ENCODE measurements at regions not wholly inside any gene's neighbourhood (a gene's known extent, or its start where the extent isn't known, plus 50 kb on each side); places are given as distances from the start of the nearest gene placed in this dataset.

DNA sequence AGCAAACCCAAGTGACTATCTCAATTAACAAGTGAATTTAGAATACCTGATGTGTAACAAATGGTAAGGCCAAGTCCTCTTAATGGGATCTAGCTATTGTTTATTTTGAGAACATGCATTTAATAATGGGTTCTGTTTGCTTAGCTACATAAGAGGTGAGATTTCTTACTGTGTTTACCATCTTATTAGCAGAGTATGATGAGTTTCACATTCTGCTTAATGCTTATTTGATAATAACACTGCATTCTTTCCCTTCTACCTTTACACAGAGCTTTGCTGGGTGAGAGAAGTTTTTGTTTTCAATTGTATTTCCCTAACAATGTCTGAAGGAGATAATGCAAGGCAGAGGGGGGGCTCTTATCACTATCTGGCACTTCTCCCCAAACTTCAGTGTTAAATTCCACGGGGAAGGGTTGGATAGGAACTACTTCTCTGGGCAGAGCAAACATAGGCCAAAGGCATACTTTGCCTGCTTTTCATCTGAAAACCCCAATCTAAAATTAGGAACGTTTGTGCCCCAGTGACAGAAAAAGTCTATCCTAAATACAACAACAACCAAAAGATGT lies 129.0 kb upstream of the ATXN7L3B start:
- DNase-seq = no peak

DNA sequence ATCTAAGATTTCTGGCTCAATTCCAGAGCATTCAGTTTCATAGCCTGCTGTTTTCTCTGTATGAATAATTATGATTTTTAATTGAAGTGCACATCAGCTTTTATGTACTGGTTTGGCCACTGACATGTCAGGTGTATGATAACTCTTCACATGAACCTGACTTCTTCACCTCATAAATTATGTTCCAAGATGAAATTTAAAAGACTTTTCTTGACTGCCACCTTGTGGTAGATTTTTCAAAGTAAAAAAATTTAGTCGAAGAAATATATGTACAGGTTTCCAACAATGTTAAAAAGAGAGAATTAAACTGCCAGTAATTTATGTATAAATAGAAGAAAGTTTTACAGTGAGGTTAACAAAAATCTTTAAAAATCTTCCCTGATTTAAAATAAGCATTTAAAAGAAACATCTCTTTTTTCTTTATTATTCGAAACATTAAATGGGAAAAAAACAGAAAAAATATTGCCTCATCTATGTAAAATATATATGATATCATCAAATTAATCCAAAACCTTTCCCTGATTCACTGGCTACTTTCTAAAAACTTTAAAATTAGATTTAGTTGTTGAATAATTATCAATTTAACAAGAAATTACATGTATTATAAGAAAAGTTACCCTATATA lies 124.9 kb upstream of the ATXN7L3B start:
- no peak for DNase-seq

DNA sequence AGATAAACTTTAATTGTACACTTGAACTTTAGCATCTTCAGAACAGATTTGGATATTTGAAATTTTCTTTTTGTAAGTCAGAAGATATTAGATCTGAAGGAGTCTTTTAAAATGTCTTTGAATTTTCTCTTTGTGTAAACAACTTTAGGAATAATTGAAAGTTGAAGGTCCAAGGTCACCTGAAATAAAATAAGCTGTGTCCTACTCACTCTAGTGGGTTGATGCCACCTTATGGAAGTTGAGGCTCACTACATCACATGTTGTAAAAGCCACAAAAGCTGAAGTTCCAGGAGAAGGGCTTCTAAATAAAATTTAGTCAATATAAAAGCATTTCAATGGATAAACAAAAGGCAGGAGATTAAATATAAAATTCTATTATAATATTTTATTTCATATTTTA lies 122.0 kb upstream of the ATXN7L3B start:
- DNase-seq = no peak

DNA sequence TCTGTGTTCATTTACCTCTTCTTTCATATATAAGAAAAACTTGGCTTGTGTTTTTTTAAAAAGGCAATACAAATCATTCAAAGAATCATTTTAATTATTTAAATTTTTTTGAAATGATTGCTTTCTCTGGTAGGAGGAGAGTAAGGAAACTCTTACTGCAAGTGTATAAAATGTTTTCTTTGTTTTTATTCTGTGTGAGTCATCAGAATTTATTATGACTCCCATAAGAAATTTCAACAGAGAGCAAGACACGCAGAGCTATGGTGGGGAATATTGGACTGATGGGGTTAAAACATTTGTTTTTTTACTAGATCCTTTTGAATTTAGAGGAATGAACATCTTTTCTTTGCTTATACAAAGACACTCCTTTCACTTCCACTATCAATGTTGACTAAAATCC lies 119.1 kb upstream of the ATXN7L3B start:
- no peak for DNase-seq

DNA sequence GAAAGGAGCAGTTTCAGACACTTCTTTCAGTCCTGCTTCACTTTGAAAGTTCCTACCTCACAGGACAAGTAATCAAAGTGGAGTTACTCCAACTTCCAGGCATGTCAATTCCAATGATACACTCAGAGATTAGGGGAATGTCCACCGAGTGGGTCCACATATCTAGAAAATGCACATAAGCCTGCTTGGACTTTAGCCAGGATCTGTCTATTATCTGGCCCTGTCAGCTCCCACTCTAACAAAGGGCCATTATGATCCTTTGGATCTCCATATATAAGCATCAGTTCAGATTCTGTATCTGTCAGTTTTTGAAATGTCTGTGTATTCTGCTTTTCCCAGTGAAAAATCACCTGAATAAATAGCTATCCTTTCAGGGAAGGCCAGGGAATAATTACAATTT lies 112.9 kb upstream of the ATXN7L3B start:
- no peak for DNase-seq

DNA sequence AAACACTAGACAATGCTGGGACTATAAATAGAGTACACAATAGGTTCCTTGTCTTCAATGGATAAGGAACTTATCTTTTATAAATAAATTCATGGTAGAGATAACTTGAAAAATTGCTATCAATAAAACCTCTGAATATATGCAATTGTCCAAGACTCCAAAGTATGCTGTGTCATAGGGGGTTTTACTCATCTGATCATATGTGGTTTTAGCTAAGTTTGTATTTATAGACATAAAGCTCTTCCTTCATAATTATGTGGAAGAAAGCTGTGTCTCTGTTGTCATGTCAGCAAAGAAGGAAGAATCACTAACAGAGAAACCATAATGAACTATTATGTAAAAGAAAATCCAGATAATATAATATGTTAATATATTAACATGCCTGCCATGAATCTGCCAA lies 111.5 kb upstream of the ATXN7L3B start:
- no peak for DNase-seq

DNA sequence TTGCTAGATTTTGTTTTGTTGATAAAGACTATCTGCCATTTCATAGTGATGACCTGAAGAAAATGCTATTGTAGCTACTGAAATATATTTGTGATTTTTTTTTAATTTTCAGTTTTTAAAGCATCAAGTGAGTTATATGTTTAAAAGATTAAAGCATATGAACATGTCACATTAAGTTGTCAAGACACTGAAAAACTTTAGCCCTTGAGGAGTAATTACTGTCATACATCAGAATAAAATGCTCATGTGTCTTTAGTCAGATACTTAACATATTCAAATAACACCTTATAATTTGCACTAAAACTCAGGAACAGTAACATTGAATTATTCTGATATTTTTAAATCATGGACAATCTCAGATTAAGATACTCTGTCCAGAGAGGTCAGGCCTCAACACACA lies 108.1 kb upstream of the ATXN7L3B start:
- no peak for DNase-seq

DNA sequence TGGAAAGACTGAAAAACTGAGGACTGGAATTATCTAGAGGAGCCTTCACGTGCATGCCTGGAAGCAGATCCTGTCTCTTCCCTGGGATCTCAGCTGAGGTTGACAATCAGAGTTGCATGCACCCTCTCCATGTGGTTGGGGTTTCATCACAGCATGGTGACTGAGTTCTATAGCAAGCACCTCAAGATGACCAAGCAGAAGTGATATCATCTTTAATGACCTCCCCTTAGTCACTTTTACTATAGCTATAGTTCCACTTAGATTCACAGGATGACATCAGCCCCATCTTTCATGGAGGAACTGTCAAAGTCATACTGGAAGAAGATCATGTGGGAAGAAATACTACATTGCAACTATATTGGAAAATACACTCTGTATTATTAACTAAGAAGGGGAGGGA lies 105.8 kb upstream of the ATXN7L3B start:
- no peak for DNase-seq

DNA sequence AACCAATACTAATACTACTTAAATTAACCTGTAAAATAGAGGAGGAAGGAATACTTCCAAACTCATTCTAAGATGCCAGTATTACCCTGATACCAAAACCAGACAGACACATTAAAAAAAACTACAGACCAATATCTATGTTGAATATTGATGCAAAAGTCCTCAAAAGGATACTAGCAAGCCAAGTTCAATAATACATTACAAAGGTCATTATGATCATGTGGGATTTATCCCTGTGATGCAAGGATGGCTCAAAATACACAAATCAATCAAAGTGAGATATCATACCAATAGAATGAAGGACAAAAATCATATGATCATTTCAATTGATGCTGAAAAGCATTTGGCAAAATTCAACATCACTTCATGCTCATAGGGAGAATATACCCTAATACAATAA lies 97.2 kb upstream of the ATXN7L3B start:
- no peak for DNase-seq

DNA sequence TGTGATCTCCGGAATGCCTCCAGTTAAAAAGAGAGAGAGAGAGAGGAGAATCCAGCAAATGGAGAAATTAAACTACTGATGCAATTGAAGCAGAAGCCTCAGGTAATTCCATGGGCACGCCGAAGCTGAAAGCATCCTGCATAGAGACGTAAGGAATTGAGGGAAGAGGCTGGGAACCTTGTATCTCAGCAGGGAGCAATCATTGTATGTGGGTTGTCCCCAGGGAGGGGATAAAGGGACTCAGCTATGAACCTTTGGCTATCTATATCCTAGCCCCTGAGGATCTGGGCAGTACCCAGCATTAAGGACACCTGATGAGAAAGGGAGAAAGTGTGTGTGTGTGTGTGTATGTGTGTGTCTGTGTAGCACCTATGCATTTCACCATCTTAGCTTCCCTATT lies 95.8 kb upstream of the ATXN7L3B start:
- DNase-seq = no peak

DNA sequence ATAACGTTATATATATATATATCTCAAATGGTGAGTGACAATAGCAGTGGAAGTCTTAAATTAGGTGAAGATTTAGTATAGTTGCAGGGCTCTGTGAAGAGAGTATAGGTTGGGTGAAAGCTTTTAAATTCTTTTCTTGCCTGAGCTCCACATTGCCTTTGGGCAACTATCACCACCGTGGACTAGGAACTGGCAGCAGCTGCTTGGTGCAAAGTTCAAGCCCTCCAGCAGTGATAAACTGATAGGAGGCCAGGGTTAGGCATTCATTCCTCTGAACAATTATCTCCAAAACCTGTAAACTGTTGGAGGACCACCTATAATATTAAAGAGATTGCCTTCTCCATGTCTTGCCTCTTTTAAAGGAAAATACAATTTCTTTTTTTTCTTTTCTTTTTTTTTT lies 91.2 kb upstream of the ATXN7L3B start:
- DNase-seq = no peak

DNA sequence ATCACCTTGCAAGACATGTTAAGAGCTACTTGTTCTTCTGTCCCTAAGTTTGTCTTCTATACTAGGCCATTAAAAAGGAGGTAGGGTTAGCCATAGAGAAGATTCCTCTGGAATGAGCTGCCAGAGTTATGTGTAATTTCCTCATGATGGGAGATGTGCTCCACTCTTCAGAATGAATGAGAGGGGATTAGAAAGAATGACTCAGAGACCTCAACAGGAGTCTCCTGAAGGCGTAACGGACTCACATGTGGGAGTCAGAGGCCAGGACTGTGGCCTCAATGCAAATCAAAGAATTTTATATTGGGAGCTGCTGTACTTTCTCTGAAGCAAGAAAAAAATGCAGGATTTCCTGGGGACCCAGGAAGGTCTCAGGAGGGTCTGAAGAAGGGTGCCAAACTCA lies 87.8 kb upstream of the ATXN7L3B start:
- no peak for DNase-seq

DNA sequence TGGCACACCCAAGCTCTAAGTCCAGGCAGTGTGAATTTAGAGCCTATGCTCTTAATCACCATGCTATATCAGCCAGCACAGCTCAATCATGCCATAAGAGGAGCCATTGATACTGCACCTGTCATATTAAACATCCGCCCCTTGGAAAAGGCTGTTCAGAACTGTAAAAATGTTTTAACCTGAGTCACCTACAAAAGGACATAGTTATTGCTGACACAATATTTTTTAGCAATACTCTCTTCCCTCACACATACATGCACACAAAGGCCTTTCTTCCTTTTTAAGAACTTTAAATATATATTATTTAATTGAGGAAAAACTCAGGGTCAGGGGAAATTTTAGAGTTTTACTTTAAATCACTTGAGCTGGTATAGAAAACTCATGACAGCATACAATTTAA lies 83.5 kb upstream of the ATXN7L3B start:
- no peak for DNase-seq

DNA sequence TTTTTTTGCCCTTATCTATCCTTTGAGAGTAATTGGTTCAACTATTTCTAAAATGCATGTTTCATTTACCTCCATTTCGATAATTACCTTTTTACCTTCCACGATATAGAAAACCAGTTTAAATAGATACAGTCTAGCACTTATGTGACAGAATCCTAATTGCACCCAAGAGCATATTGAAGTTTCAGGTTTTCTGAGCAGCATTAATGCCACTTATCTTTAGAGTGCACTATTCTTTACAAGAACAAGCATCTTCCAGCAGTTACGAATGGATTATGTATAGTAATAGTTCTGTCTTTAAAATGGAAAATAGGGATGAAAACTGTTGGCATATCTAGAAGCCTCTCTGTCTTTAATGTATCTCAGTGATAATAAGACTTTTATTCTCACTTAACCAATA lies 82.2 kb upstream of the ATXN7L3B start:
- DNase-seq = no peak

DNA sequence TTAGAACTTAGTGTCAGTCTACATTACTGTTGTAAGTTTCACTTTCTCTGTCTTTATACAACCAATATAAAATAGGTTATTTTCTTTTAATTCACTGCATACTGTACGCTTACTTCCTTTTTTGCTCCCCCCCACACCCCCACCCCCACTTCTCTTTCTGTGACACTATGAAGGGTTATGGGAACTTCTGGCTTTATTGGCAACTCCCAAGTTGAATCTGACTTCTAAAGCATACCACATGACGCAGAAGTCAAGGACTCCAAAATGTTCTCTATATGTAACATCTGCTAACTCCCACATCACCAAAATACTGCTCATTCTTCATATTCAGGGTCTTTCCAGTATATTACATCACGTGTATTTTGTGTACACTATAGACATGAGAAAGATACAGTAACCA lies 81.2 kb upstream of the ATXN7L3B start:
- no peak for DNase-seq

DNA sequence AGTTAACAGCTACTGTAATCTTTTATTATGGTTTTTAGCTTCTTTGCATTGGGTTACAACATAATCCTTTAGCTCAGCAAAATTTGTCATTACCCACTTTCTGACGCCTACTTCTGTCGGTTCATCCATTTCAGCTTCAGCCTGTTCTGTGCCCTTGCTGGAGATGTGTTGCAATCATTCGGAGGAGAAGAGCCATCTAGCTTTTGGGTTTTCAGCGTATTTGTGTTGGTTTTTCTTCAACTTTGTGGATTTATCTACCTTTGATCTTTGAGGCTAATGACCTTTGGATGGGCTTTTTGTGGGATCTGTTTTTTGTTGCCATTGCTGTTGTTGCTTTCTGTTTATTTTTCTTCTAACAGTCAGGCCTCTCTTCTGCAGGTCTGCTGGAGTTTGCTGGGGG lies 69.2 kb upstream of the ATXN7L3B start:
- no peak for DNase-seq

DNA sequence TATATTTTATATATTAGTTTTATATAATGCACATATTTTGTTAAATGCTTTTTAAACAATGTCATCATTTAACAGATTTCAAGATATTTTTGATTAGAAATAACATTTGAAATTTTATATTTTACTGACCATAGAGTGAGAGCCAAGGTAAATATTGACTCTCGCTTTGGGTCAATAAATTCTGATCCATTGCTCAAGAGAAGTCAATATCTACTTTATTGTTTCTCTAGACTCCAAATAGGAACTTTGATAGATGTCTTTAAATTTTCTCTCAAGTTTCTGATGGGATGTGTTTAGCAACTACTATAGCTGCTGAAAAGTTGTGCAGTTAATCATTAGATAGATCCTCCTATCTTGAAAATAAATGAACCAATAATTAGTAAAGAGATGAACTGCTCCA lies 61.4 kb upstream of the ATXN7L3B start:
- DNase-seq = no peak

DNA sequence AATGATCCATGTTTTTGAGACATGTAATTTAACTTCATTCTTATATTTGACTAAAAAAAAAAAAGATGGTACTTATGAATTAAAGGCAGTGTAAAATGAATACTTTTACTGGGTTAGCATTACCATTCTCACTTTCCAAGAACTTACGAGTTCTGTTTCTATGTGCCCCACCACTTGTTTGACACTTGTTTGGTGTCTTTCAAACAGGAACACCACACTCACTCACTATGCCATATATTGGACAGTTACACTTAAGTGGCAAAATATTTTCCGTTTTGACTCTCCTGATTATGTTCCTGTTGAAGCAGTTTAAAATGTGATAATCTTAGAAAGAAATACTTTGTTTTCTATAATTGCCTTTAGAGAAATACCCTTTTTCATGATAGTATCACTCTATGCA lies 56.6 kb upstream of the ATXN7L3B start:
- no peak for DNase-seq

DNA sequence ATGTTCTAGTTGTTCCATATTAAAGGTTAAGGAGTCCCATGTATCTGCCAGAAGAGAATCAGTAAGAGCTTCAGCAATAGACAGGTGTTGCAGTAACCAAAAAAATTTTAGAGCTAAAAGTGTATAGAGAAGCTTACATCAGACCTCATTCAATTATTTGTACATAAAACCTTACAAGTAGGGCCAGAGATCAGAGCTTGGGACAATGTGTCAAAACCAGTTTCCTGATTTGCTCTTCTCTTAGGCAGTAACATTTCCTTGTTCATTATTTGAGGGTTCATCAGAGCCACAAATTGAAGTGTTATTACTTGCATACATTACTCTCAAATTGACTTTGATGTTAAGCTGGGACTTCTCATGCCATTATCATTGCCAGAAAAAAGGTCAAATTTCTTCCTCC lies 55.5 kb upstream of the ATXN7L3B start:
- DNase-seq = no peak

DNA sequence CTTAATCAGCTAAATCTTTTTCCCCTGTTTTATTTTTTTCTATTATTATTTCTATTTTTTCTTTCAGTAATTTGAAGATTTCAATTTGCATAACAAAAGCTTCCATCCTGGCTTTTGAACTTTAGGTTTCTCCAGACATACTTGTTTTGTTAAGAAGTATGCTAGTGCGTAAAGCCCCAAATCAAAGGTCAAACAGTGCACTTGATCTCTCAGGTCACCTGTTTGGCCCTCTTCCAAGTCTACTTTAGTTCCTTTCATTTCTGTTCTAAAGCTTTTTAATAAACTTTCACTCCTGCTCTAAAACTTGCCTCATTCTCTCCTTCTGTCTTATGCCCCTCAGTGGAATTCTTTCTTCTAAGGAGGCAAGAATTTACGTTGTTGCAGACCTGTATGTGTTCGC lies 54.6 kb upstream of the ATXN7L3B start:
- DNase-seq = no peak
